DND-41 (cell line): ENCODE measurements at regions not wholly inside any gene's neighbourhood (a gene's known extent, or its start where the extent isn't known, plus 50 kb on each side); places are given as distances from the start of the nearest gene placed in this dataset.

Experiments
- CTCF ChIP-seq: IDR thresholded peaks from 2 replicates; pipeline ENCODE4 v1.5.1; 2012; ENCODE audit warnings: borderline replicate concordance, low read length, moderate library complexity, mild to moderate bottlenecking; ENCODE audit not compliant: poor library complexity, severe bottlenecking; ENCODE audit errors: extremely low read depth
- EZH2 ChIP-seq: IDR thresholded peaks from 3 replicates; pipeline ENCODE4 v1.6.1; 2012; ENCODE audit warnings: borderline replicate concordance, low read depth, mild to moderate bottlenecking, moderate library complexity, low read length, inconsistent platforms; ENCODE audit not compliant: severe bottlenecking

- TF ChIP-seq CTCF (no peak), EZH2 (no peak)
Measured at GRCh38 chr18:24987303-24988252, 364.4 kb downstream of the ZNF521 start.
